Type B pancreatic cell (in vitro differentiated cells): ENCODE measurements at regions not wholly inside any gene's neighbourhood (a gene's known extent, or its start where the extent isn't known, plus 50 kb on each side); places are given as distances from the start of the nearest gene placed in this dataset.
A peak's percentile ranks its signal among the peaks of the same experiment; 100 is the strongest.

Experiments used
- DNase-seq: peaks from one replicate; pipeline ENCODE4 v3.0.0; 2021; ENCODE audit warnings: mixed read lengths; ENCODE audit not compliant: unreplicated experiment; ENCODE audit errors: extremely low spot score
- H3K27ac Mint-ChIP-seq: 2 replicates; pipeline ENCODE4 v1.8.0; 2021; ENCODE audit warnings: mild to moderate bottlenecking, mixed read lengths
- H3K27me3 Mint-ChIP-seq: 2 replicates; pipeline ENCODE4 v1.8.0; 2021; ENCODE audit warnings: mixed read lengths
- H3K36me3 Mint-ChIP-seq: 2 replicates; pipeline ENCODE4 v1.8.0; 2021; ENCODE audit warnings: mixed read lengths
- H3K4me1 Mint-ChIP-seq: one replicate; pipeline ENCODE4 v1.8.0; 2021; ENCODE audit warnings: mixed read lengths; ENCODE audit not compliant: unreplicated experiment
- H3K4me3 Mint-ChIP-seq: 2 replicates; pipeline ENCODE4 v1.8.0; 2021; ENCODE audit warnings: mild to moderate bottlenecking, mixed read lengths
- H3K9me3 Mint-ChIP-seq: 2 replicates; pipeline ENCODE4 v1.8.0; 2021; ENCODE audit warnings: mixed read lengths
- CTCF ChIP-seq: fragments of 200-600 bp; sonication (generic); conservative IDR thresholded peaks from 2 replicates; pipeline ENCODE4 v1.5.0; 2021; ENCODE audit warnings: antibody characterized with exemption, mild to moderate bottlenecking

- Mint-ChIP-seq H3K4me3 (peak overlapping the region; percentile 81), H3K27me3 (peaks cover 4% of the 10 kb centered on the region), H3K36me3 (no peaks in the 10 kb centered on the region), H3K27ac (no peak overlapping the region), H3K4me1 (peaks cover 14% of the 10 kb centered on the region), H3K9me3 (no peaks in the 10 kb centered on the region)
- no peak for DNase-seq
- TF ChIP-seq CTCF, result no peak
Observed at GRCh38 chr9:121550041-121550440, 50.4 kb upstream of the GGTA1 start.

- H3K4me3 Mint-ChIP-seq, result peak overlapping the region; percentile 81
- H3K27ac Mint-ChIP-seq, result peak overlapping the region; percentile 55
Observed at GRCh38 chr9:121550569-121551512, 51.2 kb upstream of the GGTA1 start.

GRCh38 chr9:121551985-121552753 is 52.5 kb upstream of the GGTA1 start:
- Mint-ChIP-seq H3K4me1 (peaks cover 18% of the 10 kb centered on the region), H3K27ac (no peak overlapping the region), H3K36me3 (no peaks in the 10 kb centered on the region), H3K4me3 (no peak overlapping the region), H3K9me3 (no peaks in the 10 kb centered on the region), H3K27me3 (peaks cover 4% of the 10 kb centered on the region)
- DNase-seq, result no peak
- TF ChIP-seq CTCF, result no peak

More at GRCh38 chr9:121550569-121551512, 51.2 kb upstream of the GGTA1 start:
- H3K9me3 Mint-ChIP-seq, result no peaks in the 10 kb centered on the region
- peaks cover 14% of the 10 kb centered on the region for H3K4me1 Mint-ChIP-seq
- DNase-seq, result peak; percentile 93
- H3K27me3 Mint-ChIP-seq, result peaks cover 4% of the 10 kb centered on the region
- peak; percentile 99 for TF ChIP-seq CTCF
- H3K36me3 Mint-ChIP-seq, result no peaks in the 10 kb centered on the region

GRCh38 chr9:121556082-121556481 is 56.4 kb upstream of the GGTA1 start:
- Mint-ChIP-seq H3K4me3 (no peak overlapping the region), H3K9me3 (no peaks in the 10 kb centered on the region), H3K27ac (no peak overlapping the region), H3K27me3 (peaks cover 2% of the 10 kb centered on the region), H3K4me1 (peaks cover 19% of the 10 kb centered on the region), H3K36me3 (no peaks in the 10 kb centered on the region)
- DNase-seq, result no peak
- TF ChIP-seq CTCF, result no peak

GRCh38 chr9:121556580-121556979 is 56.9 kb upstream of the GGTA1 start:
- Mint-ChIP-seq H3K27me3 (no peaks in the 10 kb centered on the region), H3K27ac (peak overlapping the region; percentile 16), H3K4me1 (peaks cover 19% of the 10 kb centered on the region), H3K4me3 (no peak overlapping the region), H3K36me3 (no peaks in the 10 kb centered on the region), H3K9me3 (no peaks in the 10 kb centered on the region)
- DNase-seq, result no peak
- no peak for TF ChIP-seq CTCF
